ENCODE measurements at regions not wholly inside any gene's neighbourhood (a gene's known extent, or its start where the extent isn't known, plus 50 kb on each side); places are given as distances from the start of the nearest gene placed in this dataset.

GRCh38 chr5:165642366-165642765 is 2136.9 kb downstream of the MAT2B start:
- DNase-seq (ENCODE audit: low read depth), result no peak

GRCh38 chr5:165665735-165666400 is 2160.4 kb downstream of the MAT2B start:
- DNase-seq (ENCODE audit: low read depth), result no peak

GRCh38 chr5:165673499-165673898 is 2168.1 kb downstream of the MAT2B start:
- DNase-seq (ENCODE audit: low read depth), result no peak

- DNase-seq (ENCODE audit: low read depth), result no peak
Measured at GRCh38 chr5:165695796-165696195, 2190.4 kb downstream of the MAT2B start.

- DNase-seq (ENCODE audit: low read depth), result no peak
Measured at GRCh38 chr5:165705960-165706359, 2200.5 kb downstream of the MAT2B start.

GRCh38 chr5:165712011-165712410 is 2206.6 kb downstream of the MAT2B start:
- DNase-seq (ENCODE audit: low read depth), result no peak

GRCh38 chr5:165714598-165714997 is 2209.2 kb downstream of the MAT2B start:
- no peak for DNase-seq (ENCODE audit: low read depth)

GRCh38 chr5:165720901-165721300 is 2215.5 kb downstream of the MAT2B start:
- DNase-seq (ENCODE audit: low read depth), result no peak

- no peak for DNase-seq (ENCODE audit: low read depth)
Measured at GRCh38 chr5:165722401-165722800, 2217.0 kb downstream of the MAT2B start.

- no peak for DNase-seq (ENCODE audit: low read depth)
Measured at GRCh38 chr5:165723931-165724330, 2218.5 kb downstream of the MAT2B start.

GRCh38 chr5:165728425-165728824 is 2223.0 kb downstream of the MAT2B start:
- DNase-seq (ENCODE audit: low read depth), result no peak

GRCh38 chr5:165735388-165735787 is 2230.0 kb downstream of the MAT2B start:
- no peak for DNase-seq (ENCODE audit: low read depth)

- no peak for DNase-seq (ENCODE audit: low read depth)
Measured at GRCh38 chr5:165739079-165739741, 2233.8 kb downstream of the MAT2B start.

- DNase-seq (ENCODE audit: low read depth), result no peak
Measured at GRCh38 chr5:165757791-165758190, 2252.4 kb downstream of the MAT2B start.

- no peak for DNase-seq (ENCODE audit: low read depth)
Measured at GRCh38 chr5:165775111-165775510, 2269.7 kb downstream of the MAT2B start.

GRCh38 chr5:165779505-165779904 is 2274.1 kb downstream of the MAT2B start:
- DNase-seq (ENCODE audit: low read depth), result no peak

- no peak for DNase-seq (ENCODE audit: low read depth)
Measured at GRCh38 chr5:165780901-165781300, 2275.5 kb downstream of the MAT2B start.

- DNase-seq (ENCODE audit: low read depth), result no peak
Measured at GRCh38 chr5:165781738-165782137, 2276.3 kb downstream of the MAT2B start.

GRCh38 chr5:165783024-165783423 is 2277.6 kb downstream of the MAT2B start:
- DNase-seq (ENCODE audit: low read depth), result no peak

GRCh38 chr5:165786073-165786472 is 2280.7 kb downstream of the MAT2B start:
- DNase-seq (ENCODE audit: low read depth), result no peak

GRCh38 chr5:165795073-165795472 is 2289.7 kb downstream of the MAT2B start:
- DNase-seq (ENCODE audit: low read depth), result no peak

- no peak for DNase-seq (ENCODE audit: low read depth)
Measured at GRCh38 chr5:165805756-165806155, 2300.3 kb downstream of the MAT2B start.

GRCh38 chr5:165808335-165808734 is 2302.9 kb downstream of the MAT2B start:
- DNase-seq (ENCODE audit: low read depth), result no peak

GRCh38 chr5:165809914-165810313 is 2304.5 kb downstream of the MAT2B start:
- DNase-seq (ENCODE audit: low read depth), result no peak
